B cell (primary cell): ENCODE measurements at regions not wholly inside any gene's neighbourhood (a gene's known extent, or its start where the extent isn't known, plus 50 kb on each side); places are given as distances from the start of the nearest gene placed in this dataset.

Experiments
- ATAC-seq: fragments of 200-7000 bp; cut with Tn5 transposase; one replicate; pipeline ENCODE4 v1.10.0; 2021; ENCODE audit warnings: low read depth, mild to moderate bottlenecking, moderate number of reproducible peaks, moderate library complexity
- CTCF ChIA-PET: fragments of 350-600 bp; sonication (Branson Sonifier 250); formaldehyde crosslinking; loops from one replicate; lab custom pipeline; 2021; ENCODE audit warnings: antibody characterized with exemption, inconsistent platforms; lab: Charles Lee
- POLR2A ChIA-PET: fragments of 350-600 bp; sonication (Branson Sonifier 250); formaldehyde crosslinking; loops from one replicate; lab custom pipeline; 2021; ENCODE audit warnings: antibody characterized with exemption; lab: Charles Lee
- DNase-seq: peaks from one replicate; pipeline ENCODE4 v3.0.0; 2013
- H2AFZ ChIP-seq: 2 replicates; pipeline ENCODE4 v1.6.1; 2012; ENCODE audit warnings: mild to moderate bottlenecking, low read depth, low read length; ENCODE audit not compliant: insufficient read depth, poor library complexity, severe bottlenecking
- H3K27ac ChIP-seq, 2 donors: 1 replicate in 1 of 2; 2 replicates in 1 of 2; pipeline ENCODE4 v1.5.1; 2012 to 2013; ENCODE audit warnings: low read length in 2 of 2, mild to moderate bottlenecking in 2 of 2, moderate library complexity in 1 of 2
- H3K27me3 ChIP-seq, 4 experiments: fragments of 200-600 bp in 1 of 4; sonication (generic) in 1 of 4; replicated peaks in 1 of 4; 1 replicate in 2 of 4; 2 replicates in 2 of 4; pipeline versions ENCODE4 v1.6.1 to v1.7.0; 2013 to 2016; ENCODE audit warnings: low read length in 3 of 4, mild to moderate bottlenecking in 2 of 4, mixed read lengths in 1 of 4, moderate library complexity in 1 of 4; ENCODE audit not compliant: insufficient read depth in 4 of 4, control insufficient read depth in 3 of 4; ENCODE audit errors: control extremely low read depth in 1 of 4
- H3K36me3 ChIP-seq, 2 experiments: replicated peaks in 1 of 2; 1 replicate in 1 of 2; 2 replicates in 1 of 2; pipeline versions ENCODE4 v1.6.1 to v1.7.1; 2013; ENCODE audit warnings: low read length in 1 of 2; ENCODE audit not compliant: insufficient read depth in 2 of 2, control insufficient read depth in 1 of 2; ENCODE audit errors: control extremely low read depth in 1 of 2, extremely low read depth in 1 of 2
- H3K4me1 ChIP-seq, 2 donors: fragments of 200-600 bp in 1 of 2; sonication (generic) in 1 of 2; 1 replicate in 1 of 2; 2 replicates in 1 of 2; pipeline versions ENCODE4 v1.5.1 to v1.6.1; 2013 to 2017; ENCODE audit warnings: low read length in 2 of 2; ENCODE audit not compliant: control insufficient read depth in 2 of 2, insufficient read depth in 2 of 2
- H3K4me2 ChIP-seq: replicated peaks from 2 replicates; pipeline ENCODE3; 2012; ENCODE audit warnings: mild to moderate bottlenecking, low read depth, low read length; ENCODE audit not compliant: poor library complexity, severe bottlenecking
- H3K4me3 ChIP-seq, 5 experiments: fragments of 200-600 bp in 1 of 5; sonication (generic) in 1 of 5; 1 replicate in 3 of 5; 2 replicates in 2 of 5; pipeline versions ENCODE4 v1.5.1 to v1.7.0; 2011 to 2016; ENCODE audit warnings: low read length in 4 of 5, mild to moderate bottlenecking in 4 of 5, low read depth in 2 of 5, control low read depth in 1 of 5, moderate library complexity in 1 of 5; ENCODE audit not compliant: insufficient read depth in 1 of 5; ENCODE audit errors: control extremely low read depth in 1 of 5, extremely low read depth in 1 of 5
- H3K79me2 ChIP-seq: fragments of 200-600 bp; sonication (generic); one replicate; pipeline ENCODE4 v1.6.0; 2016; ENCODE audit warnings: low read length; ENCODE audit not compliant: control insufficient read depth, insufficient read depth
- H3K9ac ChIP-seq: fragments of 200-600 bp; sonication (generic); 2 replicates; pipeline ENCODE4 v1.6.1; 2017; ENCODE audit warnings: mild to moderate bottlenecking, low read length, moderate library complexity
- H3K9me3 ChIP-seq, 3 donors: one replicate each; pipeline versions ENCODE4 v1.6.1 to v1.7.1; 2013; ENCODE audit warnings: low read length in 2 of 3; ENCODE audit not compliant: control insufficient read depth in 2 of 3, insufficient read depth in 1 of 3; ENCODE audit errors: control extremely low read depth in 1 of 3
- H4K20me1 ChIP-seq: 2 replicates; pipeline ENCODE4 v1.6.0; 2012; ENCODE audit warnings: mild to moderate bottlenecking, low read length; ENCODE audit not compliant: insufficient read depth, control insufficient read depth, poor library complexity, severe bottlenecking
- H3K27ac Mint-ChIP-seq: one replicate; pipeline ENCODE4 v1.8.0; 2021; ENCODE audit warnings: mixed read lengths
- H3K27me3 Mint-ChIP-seq: one replicate; pipeline ENCODE4 v1.8.0; 2021; ENCODE audit warnings: mixed read lengths
- H3K4me1 Mint-ChIP-seq: one replicate; pipeline ENCODE4 v1.8.0; 2021; ENCODE audit warnings: mixed read lengths
- H3K4me3 Mint-ChIP-seq: one replicate; pipeline ENCODE4 v1.8.0; 2021; ENCODE audit warnings: mixed read lengths
- H3K9me3 Mint-ChIP-seq: one replicate; pipeline ENCODE4 v1.8.0; 2022; ENCODE audit warnings: mixed read lengths; ENCODE audit not compliant: insufficient read depth
- EZH2 ChIP-seq: IDR thresholded peaks from 2 replicates; pipeline ENCODE4 v1.6.1; 2012; ENCODE audit warnings: borderline replicate concordance, low read depth, mild to moderate bottlenecking, moderate library complexity, low read length; ENCODE audit not compliant: insufficient read depth, poor library complexity, severe bottlenecking
- whole genome bisulfite sequencing: methylation state at CpG from one replicate; pipeline ENCODE4 v1.1.5; 2013; ENCODE audit warnings: missing lambda C conversion rate; ENCODE audit not compliant: insufficient coverage; 5-methylcytosine and 5-hydroxymethylcytosine counted together
- intact Hi-C: fragments of 100-400 bp; cut with micrococcal nuclease; formaldehyde crosslinking; loops from one replicate; pipeline ENCODE4 v1.10.0; 2022
- TF ChIP-seq, protein P1 (sequence below): fragments of 200-600 bp; IDR thresholded peaks from one replicate; pipeline ENCODE4 v1.8.0; 2022; ENCODE audit warnings: antibody characterized with exemption, mild to moderate bottlenecking

DNA sequence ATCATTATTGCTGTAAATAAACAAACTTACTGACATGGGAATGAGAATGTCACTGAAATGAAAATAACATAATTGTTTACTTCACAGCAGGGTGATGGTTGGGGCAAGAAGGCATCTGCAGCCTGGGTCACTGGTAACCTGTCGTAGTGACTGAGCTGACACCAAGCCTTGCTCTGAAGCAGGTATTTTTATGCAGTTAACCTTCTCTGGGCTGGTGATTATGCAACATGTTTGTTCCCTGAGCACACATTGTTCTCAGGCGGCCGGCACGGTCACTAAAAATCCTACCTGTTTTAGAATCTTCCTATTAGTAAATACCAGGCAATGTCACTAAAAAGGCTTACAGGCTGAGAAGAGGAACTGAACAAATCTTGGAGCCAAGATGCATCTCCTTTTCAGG, 157.7 kb upstream of the NR3C1 start:
- DNase-seq (no peak), ATAC-seq (no peak)
- WGBS, result 100% methylated on average over 4 of the region's 4 CpGs
- Histone ChIP-seq H3K79me2 (no peaks in the 10 kb centered on the region), H3K36me3 (no peaks in the 10 kb centered on the region), H3K27ac (no peak overlapping the region), H3K4me2 (no peak overlapping the region), H2AFZ (no peak overlapping the region), H3K27me3 (no peaks in the 10 kb centered on the region), H3K9ac (no peak overlapping the region), H3K4me3 (no peak overlapping the region), H3K4me1 (peaks cover 4 to 13% of the 10 kb centered on the region in 2 donors), H4K20me1 (no peaks in the 10 kb centered on the region), H3K9me3 (no peaks in the 10 kb centered on the region)
- Mint-ChIP-seq H3K27ac (no peak overlapping the region), H3K4me1 (peaks cover 21% of the 10 kb centered on the region), H3K4me3 (no peak overlapping the region), H3K27me3 (no peaks in the 10 kb centered on the region), H3K9me3 (no peaks in the 10 kb centered on the region)
- CTCF ChIA-PET, result interaction anchor here (1.1 kb wide), 1 partner anchor 8 kb away, joined by 3 read pairs; no protein-coding TSS in a partner anchor
- intact Hi-C loops, result loop anchor here (5.0 kb wide), 1 partner anchor 639 kb away; no protein-coding TSS in a partner anchor
- TF ChIP-seq, protein P1, sequence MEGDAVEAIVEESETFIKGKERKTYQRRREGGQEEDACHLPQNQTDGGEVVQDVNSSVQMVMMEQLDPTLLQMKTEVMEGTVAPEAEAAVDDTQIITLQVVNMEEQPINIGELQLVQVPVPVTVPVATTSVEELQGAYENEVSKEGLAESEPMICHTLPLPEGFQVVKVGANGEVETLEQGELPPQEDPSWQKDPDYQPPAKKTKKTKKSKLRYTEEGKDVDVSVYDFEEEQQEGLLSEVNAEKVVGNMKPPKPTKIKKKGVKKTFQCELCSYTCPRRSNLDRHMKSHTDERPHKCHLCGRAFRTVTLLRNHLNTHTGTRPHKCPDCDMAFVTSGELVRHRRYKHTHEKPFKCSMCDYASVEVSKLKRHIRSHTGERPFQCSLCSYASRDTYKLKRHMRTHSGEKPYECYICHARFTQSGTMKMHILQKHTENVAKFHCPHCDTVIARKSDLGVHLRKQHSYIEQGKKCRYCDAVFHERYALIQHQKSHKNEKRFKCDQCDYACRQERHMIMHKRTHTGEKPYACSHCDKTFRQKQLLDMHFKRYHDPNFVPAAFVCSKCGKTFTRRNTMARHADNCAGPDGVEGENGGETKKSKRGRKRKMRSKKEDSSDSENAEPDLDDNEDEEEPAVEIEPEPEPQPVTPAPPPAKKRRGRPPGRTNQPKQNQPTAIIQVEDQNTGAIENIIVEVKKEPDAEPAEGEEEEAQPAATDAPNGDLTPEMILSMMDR, result no peak
- TF ChIP-seq EZH2, result no peak
- POLR2A ChIA-PET, result no interaction called here

DNA sequence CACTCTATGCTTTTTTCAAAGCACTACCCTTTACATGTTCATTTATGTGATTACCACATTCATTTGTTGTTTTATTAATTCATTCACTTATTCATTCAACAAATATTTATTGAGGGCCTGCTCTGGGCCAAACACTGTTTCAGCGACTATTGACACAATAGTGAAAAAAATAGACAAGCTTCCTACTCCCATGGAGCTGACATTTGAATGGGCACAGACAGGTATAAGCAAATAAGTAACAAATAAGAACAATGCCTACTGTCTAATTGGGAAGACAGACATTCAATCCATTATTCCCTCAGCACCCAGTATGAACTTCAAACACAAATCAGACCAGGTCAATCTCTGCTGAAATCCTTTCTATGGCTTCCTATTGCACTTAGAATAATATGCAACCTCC, 156.9 kb upstream of the NR3C1 start:
- CTCF ChIA-PET, result no interaction called here
- no peaks in the 10 kb centered on the region for H3K9me3 ChIP-seq
- peaks cover 4 to 13% of the 10 kb centered on the region in 2 donors for H3K4me1 ChIP-seq
- ATAC-seq, result no peak
- no peak overlapping the region for H3K27ac Mint-ChIP-seq
- no peak overlapping the region for H3K4me2 ChIP-seq
- peaks cover 18% of the 10 kb centered on the region for H3K4me1 Mint-ChIP-seq
- intact Hi-C loops, result loop anchor here (5.0 kb wide), 1 partner anchor 638 kb away; no protein-coding TSS in a partner anchor
- no peaks in the 10 kb centered on the region for H3K79me2 ChIP-seq
- no CpG with 5 or more reads among the region's 1 CpG for WGBS
- no peaks in the 10 kb centered on the region for H3K27me3 Mint-ChIP-seq
- H3K4me3 Mint-ChIP-seq, result no peak overlapping the region
- no peaks in the 10 kb centered on the region for H3K27me3 ChIP-seq
- TF ChIP-seq EZH2, result no peak
- TF ChIP-seq, protein P1, result no peak
- POLR2A ChIA-PET, result no interaction called here
- H3K9me3 Mint-ChIP-seq, result no peaks in the 10 kb centered on the region
- H4K20me1 ChIP-seq, result no peaks in the 10 kb centered on the region
- no peak overlapping the region for H3K27ac ChIP-seq
- H2AFZ ChIP-seq, result no peak overlapping the region
- no peaks in the 10 kb centered on the region for H3K36me3 ChIP-seq
- no peak overlapping the region for H3K4me3 ChIP-seq
- H3K9ac ChIP-seq, result no peak overlapping the region
- no peak for DNase-seq
